Testis (tissue), 2 donors: ENCODE measurements at regions not wholly inside any gene's neighbourhood (a gene's known extent, or its start where the extent isn't known, plus 50 kb on each side); places are given as distances from the start of the nearest gene placed in this dataset.

Source experiments
- DNase-seq: peaks from one replicate; pipeline ENCODE4 v3.0.0-alpha.2; 2019
- H3K27ac ChIP-seq, 2 donors: fragments of 200-600 bp; sonication (generic); one replicate each; pipeline ENCODE4 v1.5.1; 2019
- H3K27me3 ChIP-seq: fragments of 200-600 bp; sonication (generic); one replicate; pipeline ENCODE4 v1.5.1; 2019
- H3K36me3 ChIP-seq: fragments of 200-600 bp; sonication (generic); one replicate; pipeline ENCODE4 v1.5.1; 2017; ENCODE audit warnings: low read depth; ENCODE audit errors: missing control alignments
- H3K4me1 ChIP-seq: fragments of 200-600 bp; sonication (generic); one replicate; pipeline ENCODE4 v1.5.1; 2019
- H3K4me3 ChIP-seq, 2 donors: fragments of 200-600 bp; sonication (generic); one replicate each; pipeline ENCODE4 v1.5.1; 2017 to 2019
- H3K9me3 ChIP-seq: fragments of 200-600 bp; sonication (generic); one replicate; pipeline ENCODE4 v1.5.1; 2017
- CTCF ChIP-seq, 3 experiments: fragments of 450-650 bp in 2 of 3; fragments of 200-600 bp in 1 of 3; sonication (generic) in 1 of 3; IDR thresholded peaks; one replicate each; pipeline ENCODE4 v1.5.1; 2016 to 2019; ENCODE audit warnings: antibody characterized with exemption in 3 of 3, mild to moderate bottlenecking in 2 of 3, moderate library complexity in 1 of 3
- POLR2A ChIP-seq: fragments of 450-650 bp; IDR thresholded peaks from one replicate; pipeline ENCODE4 v1.6.1; 2017; ENCODE audit warnings: antibody characterized with exemption, mild to moderate bottlenecking, moderate library complexity
- WGBS, 2 donors: methylation state at CpG; one replicate each; pipeline ENCODE4 v1.1.5; 2018; 5-methylcytosine and 5-hydroxymethylcytosine counted together
- intact Hi-C: fragments of 100-400 bp; cut with DNase I; formaldehyde crosslinking; loops from one replicate; pipeline ENCODE4 v1.15.1; 2023; ENCODE audit warnings: low total_unique reads

DNA sequence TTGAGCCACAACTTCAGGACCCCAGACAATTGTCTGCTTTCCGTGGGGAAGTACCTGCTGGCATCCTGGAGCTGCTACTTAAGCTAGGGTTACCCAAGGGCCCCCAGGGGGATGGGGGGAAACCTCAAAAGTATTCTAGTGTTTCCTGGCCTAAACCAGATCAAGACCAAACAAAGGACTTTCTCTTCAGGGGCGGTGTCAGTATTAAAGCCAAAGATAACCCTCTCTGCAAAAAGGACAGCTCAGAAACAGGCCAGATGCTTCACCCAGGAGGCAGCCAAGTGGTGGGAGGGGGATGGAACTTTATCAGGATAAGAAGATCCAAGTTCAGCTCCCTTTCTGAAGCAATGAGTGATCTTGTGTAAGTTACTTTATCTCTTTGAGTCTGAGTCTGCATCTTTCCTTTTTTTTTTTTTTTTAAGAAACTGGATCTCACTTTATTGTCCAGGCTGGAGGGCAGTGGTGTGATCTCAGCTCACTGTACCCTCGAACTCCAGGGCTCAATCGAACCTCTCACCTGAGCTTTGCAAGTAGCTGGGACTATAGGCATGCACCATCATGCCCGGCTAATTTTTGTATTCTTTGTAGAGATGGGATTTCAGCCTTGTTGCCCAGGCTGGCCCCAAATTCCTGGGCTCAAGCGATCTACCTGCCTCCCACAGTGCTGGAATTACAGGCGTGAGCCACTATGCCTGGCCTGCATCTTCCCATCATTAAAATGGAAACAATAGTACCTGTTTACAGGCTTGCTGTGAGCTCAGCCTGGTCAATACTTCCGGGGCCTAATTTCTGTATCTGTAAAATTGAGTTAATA lies 151.8 kb upstream of the PTPRM start:
- intact Hi-C loops = no loop called here
- Histone ChIP-seq H3K27ac (no peak overlapping the region), H3K4me3 (no peak overlapping the region), H3K27me3 (no peaks in the 10 kb centered on the region), H3K36me3 (no peaks in the 10 kb centered on the region), H3K9me3 (no peaks in the 10 kb centered on the region), H3K4me1 (no peaks in the 10 kb centered on the region)
- DNase-seq = no peak
- 83 to 93% methylated on average over 8 of the region's 8 CpGs for WGBS, 2 donors
- no peak for TF ChIP-seq CTCF (IDR thresholded peaks at IDR 0.05)

DNA sequence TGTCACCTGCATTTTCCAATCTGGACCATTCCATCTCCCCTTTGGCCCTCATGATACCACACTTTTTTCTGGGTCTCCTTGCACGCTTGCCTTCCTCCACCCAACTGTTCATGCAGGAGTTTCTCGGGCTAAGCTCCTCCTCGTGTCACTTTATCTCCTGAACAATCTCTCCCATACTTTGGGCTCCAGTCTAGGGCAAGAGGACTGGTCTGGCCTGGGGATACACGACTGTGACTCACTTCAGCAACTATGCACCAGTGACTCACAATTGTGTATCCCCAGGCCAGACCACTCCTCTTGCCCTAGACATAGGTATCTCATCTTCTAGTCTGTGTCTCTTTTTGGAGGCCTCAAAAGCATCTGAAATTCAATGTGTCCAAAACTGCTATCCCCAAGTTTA lies 149.4 kb upstream of the PTPRM start:
- intact Hi-C loops = no loop called here

DNA sequence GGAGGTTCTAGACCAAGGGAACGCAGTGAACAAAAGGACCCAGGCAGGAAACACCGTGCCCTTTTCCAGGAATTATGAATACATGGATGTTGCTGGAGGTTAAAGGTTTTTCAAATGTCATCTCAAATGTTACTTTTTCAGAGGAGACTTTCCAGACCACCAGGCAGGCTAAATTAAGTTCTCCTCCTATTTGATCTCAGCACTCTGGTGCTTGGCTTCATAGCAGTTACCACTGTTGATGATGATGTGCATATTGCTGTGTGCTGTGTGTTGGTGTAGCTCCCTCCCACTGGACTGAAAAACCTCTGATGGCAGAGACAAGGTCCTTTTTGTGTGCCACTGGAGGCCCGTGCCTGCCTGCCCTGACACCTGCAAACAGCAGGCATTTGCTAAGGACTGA lies 137.3 kb upstream of the PTPRM start:
- Histone ChIP-seq H3K27ac (no peak overlapping the region), H3K36me3 (no peaks in the 10 kb centered on the region), H3K4me3 (no peak overlapping the region), H3K4me1 (no peaks in the 10 kb centered on the region), H3K9me3 (no peaks in the 10 kb centered on the region), H3K27me3 (no peaks in the 10 kb centered on the region)
- intact Hi-C loops = no loop called here
- no peak for DNase-seq
- TF ChIP-seq POLR2A (no peak), CTCF (IDR thresholded peaks at IDR 0.05) (no peak)
- WGBS, 2 donors = 91 to 96% methylated on average over 2 to 3 of the region's 3 CpGs

More for the DNA sequence above, 149.4 kb upstream of the PTPRM start:
- no peaks in the 10 kb centered on the region for H3K27me3 ChIP-seq
- H3K4me1 ChIP-seq = no peaks in the 10 kb centered on the region
- no peak overlapping the region for H3K27ac ChIP-seq
- H3K36me3 ChIP-seq = no peaks in the 10 kb centered on the region
- no peak overlapping the region for H3K4me3 ChIP-seq
- TF ChIP-seq CTCF (IDR thresholded peaks at IDR 0.05) (no peak), POLR2A (no peak)
- H3K9me3 ChIP-seq = no peaks in the 10 kb centered on the region
- DNase-seq = no peak
- 81 to 82% methylated on average over 4 of the region's 4 CpGs for WGBS, 2 donors

GRCh38 chr18:7436166-7436565 lies 130.9 kb upstream of the PTPRM start:
- no peak for DNase-seq
- Histone ChIP-seq H3K27ac (no peak overlapping the region), H3K27me3 (no peaks in the 10 kb centered on the region), H3K4me1 (no peaks in the 10 kb centered on the region), H3K9me3 (no peaks in the 10 kb centered on the region), H3K36me3 (no peaks in the 10 kb centered on the region), H3K4me3 (no peak overlapping the region)
- intact Hi-C loops = no loop called here
- WGBS, 2 donors = 87 to 90% methylated on average over 2 of the region's 2 CpGs
- TF ChIP-seq CTCF (IDR thresholded peaks at IDR 0.05) (no peak), POLR2A (no peak)

DNA sequence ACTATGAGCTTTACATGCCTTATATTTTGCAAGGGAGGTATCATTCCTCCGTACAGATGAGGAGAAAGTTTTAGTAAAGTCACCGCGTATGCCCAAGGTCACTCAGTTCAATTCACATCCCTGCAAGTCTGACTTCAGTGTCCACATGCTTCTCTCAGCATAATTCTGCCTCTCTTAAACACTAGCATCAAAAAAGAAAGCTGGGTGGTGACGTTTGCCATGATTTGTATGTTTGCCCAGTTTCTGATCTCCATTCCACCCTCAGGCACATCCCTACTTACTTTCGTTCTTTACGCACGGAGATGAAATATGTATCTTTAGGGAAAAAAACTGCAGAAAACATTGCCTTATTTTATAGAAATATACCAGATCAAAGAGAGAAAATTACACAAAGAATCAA lies 129.2 kb upstream of the PTPRM start:
- Histone ChIP-seq H3K9me3 (no peaks in the 10 kb centered on the region), H3K4me3 (no peak overlapping the region), H3K36me3 (no peaks in the 10 kb centered on the region), H3K4me1 (no peaks in the 10 kb centered on the region), H3K27ac (no peak overlapping the region), H3K27me3 (no peaks in the 10 kb centered on the region)
- WGBS, 2 donors = 64 to 68% methylated on average over 7 of the region's 7 CpGs
- intact Hi-C loops = no loop called here
- no peak for DNase-seq
- TF ChIP-seq POLR2A (no peak), CTCF (IDR thresholded peaks at IDR 0.05) (no peak)
